Liver (tissue), 8 donors: ENCODE measurements at regions not wholly inside any gene's neighbourhood (a gene's known extent, or its start where the extent isn't known, plus 50 kb on each side); places are given as distances from the start of the nearest gene placed in this dataset.

ENCODE experiments used
- DNase-seq: peaks from one replicate; pipeline ENCODE4 v3.0.0-alpha.2; 2017; ENCODE audit warnings: low spot score
- H3K27ac ChIP-seq, 2 donors: one replicate each; pipeline ENCODE4 v1.7.0; 2013; ENCODE audit warnings: inconsistent platforms in 2 of 2, low read length in 2 of 2, control low read depth in 1 of 2, low read depth in 1 of 2, mild to moderate bottlenecking in 1 of 2
- H3K27me3 ChIP-seq, 4 donors: one replicate each; pipeline versions ENCODE4 v1.6.1 to v1.7.0; 2013; ENCODE audit warnings: low read length in 3 of 4, inconsistent platforms in 1 of 4, mild to moderate bottlenecking in 1 of 4, moderate library complexity in 1 of 4; ENCODE audit not compliant: control insufficient read depth in 4 of 4, insufficient read depth in 4 of 4
- H3K36me3 ChIP-seq, 4 donors: one replicate each; pipeline versions ENCODE4 v1.6.1 to v1.7.0; 2013; ENCODE audit warnings: low read length in 3 of 4, mild to moderate bottlenecking in 3 of 4, low read depth in 1 of 4, moderate library complexity in 1 of 4; ENCODE audit not compliant: control insufficient read depth in 4 of 4, insufficient read depth in 3 of 4
- H3K4me1 ChIP-seq, 4 donors: one replicate each; pipeline versions ENCODE4 v1.6.1 to v1.7.0; 2013; ENCODE audit warnings: low read length in 3 of 4, mild to moderate bottlenecking in 3 of 4, moderate library complexity in 1 of 4; ENCODE audit not compliant: control insufficient read depth in 4 of 4, insufficient read depth in 4 of 4
- H3K4me3 ChIP-seq, 3 donors: one replicate each; pipeline versions ENCODE4 v1.6.1 to v1.7.0; 2013; ENCODE audit warnings: low read length in 3 of 3, control low read depth in 1 of 3, low read depth in 1 of 3, mild to moderate bottlenecking in 1 of 3
- H3K9ac ChIP-seq, 2 donors: one replicate each; pipeline ENCODE4 v1.7.0; 2013; ENCODE audit warnings: low read length in 2 of 2, mild to moderate bottlenecking in 2 of 2, moderate library complexity in 2 of 2, control low read depth in 1 of 2, low read depth in 1 of 2
- H3K9me3 ChIP-seq, 4 donors: one replicate each; pipeline versions ENCODE4 v1.6.1 to v1.7.0; 2013; ENCODE audit warnings: low read length in 3 of 4; ENCODE audit not compliant: control insufficient read depth in 4 of 4
- EGR1 ChIP-seq, 2 donors: IDR thresholded peaks; 2 replicates each; pipeline ENCODE4 v1.6.1; 2016 to 2018; ENCODE audit warnings: antibody characterized with exemption in 2 of 2, low read depth in 2 of 2
- FOXA1 ChIP-seq: IDR thresholded peaks from 2 replicates; pipeline ENCODE4 v1.6.1; 2016; ENCODE audit warnings: antibody characterized with exemption
- GABPA ChIP-seq, 2 donors: IDR thresholded peaks in 1 of 2; conservative IDR thresholded peaks in 1 of 2; 2 replicates each; pipeline ENCODE4 v1.6.1; 2016; ENCODE audit warnings: antibody characterized with exemption in 2 of 2, mild to moderate bottlenecking in 1 of 2, moderate library complexity in 1 of 2
- HNF4A ChIP-seq, 2 donors: conservative IDR thresholded peaks; 2 replicates each; pipeline ENCODE4 v1.6.1; 2016; ENCODE audit warnings: antibody characterized with exemption in 2 of 2, mild to moderate bottlenecking in 2 of 2
- HNF4G ChIP-seq: IDR thresholded peaks from 2 replicates; pipeline ENCODE4 v1.6.1; 2016; ENCODE audit warnings: antibody characterized with exemption
- JUND ChIP-seq, 2 donors: IDR thresholded peaks; 2 replicates each; pipeline ENCODE4 v1.6.1; 2016; ENCODE audit warnings: antibody characterized with exemption in 2 of 2
- NR2F2 ChIP-seq: IDR thresholded peaks from 2 replicates; pipeline ENCODE4 v1.6.1; 2016; ENCODE audit warnings: antibody characterized with exemption
- RAD21 ChIP-seq, 2 donors: IDR thresholded peaks; 2 replicates each; pipeline ENCODE4 v1.6.1; 2016; ENCODE audit warnings: antibody characterized with exemption in 2 of 2, mild to moderate bottlenecking in 2 of 2
- RXRA ChIP-seq, 2 donors: IDR thresholded peaks; 2 replicates each; pipeline ENCODE4 v1.6.1; 2017 to 2018; ENCODE audit warnings: antibody characterized with exemption in 2 of 2, mild to moderate bottlenecking in 1 of 2
- SP1 ChIP-seq: IDR thresholded peaks from 2 replicates; pipeline ENCODE4 v1.6.1; 2018; ENCODE audit warnings: antibody characterized with exemption, mild to moderate bottlenecking
- TAF1 ChIP-seq: conservative IDR thresholded peaks from 2 replicates; pipeline ENCODE4 v1.6.1; 2016; ENCODE audit warnings: antibody characterized with exemption, mild to moderate bottlenecking
- YY1 ChIP-seq: IDR thresholded peaks from 2 replicates; pipeline ENCODE4 v1.6.1; 2016; ENCODE audit warnings: antibody characterized with exemption, mild to moderate bottlenecking
- WGBS: extraction: QIAGEN DNeasy Blood & Tissue Kit; methylation state at CpG from one replicate; pipeline ENCODE4 v1.1.7; 2013; 5-methylcytosine and 5-hydroxymethylcytosine counted together
- TF ChIP-seq, protein P1 (sequence below): IDR thresholded peaks from 2 replicates; pipeline ENCODE4 v1.6.1; 2016; ENCODE audit warnings: antibody characterized with exemption, mild to moderate bottlenecking
- TF ChIP-seq, protein P2 (sequence below): fragments of 150-350 bp; IDR thresholded peaks from 2 replicates; pipeline ENCODE4 v1.5.1; 2017; ENCODE audit warnings: improper control_type of control experiment, low read depth, low read length; ENCODE audit not compliant: missing input control
- TF ChIP-seq, protein P3 (sequence below): IDR thresholded peaks from 2 replicates; pipeline ENCODE4 v1.6.1; 2016; ENCODE audit warnings: antibody characterized with exemption
- TF ChIP-seq, protein P4 (sequence below): IDR thresholded peaks from 2 replicates; pipeline ENCODE4 v1.6.1; 2016; ENCODE audit warnings: antibody characterized with exemption
- TF ChIP-seq, protein P5 (sequence below): IDR thresholded peaks from 2 replicates; pipeline ENCODE4 v1.6.1; 2016; ENCODE audit warnings: antibody characterized with exemption
- donor health status: healthy.
- donor health status: healthy.
- donor health status: healthy.
- donor health status: healthy.
- donor health status: healthy.

DNA sequence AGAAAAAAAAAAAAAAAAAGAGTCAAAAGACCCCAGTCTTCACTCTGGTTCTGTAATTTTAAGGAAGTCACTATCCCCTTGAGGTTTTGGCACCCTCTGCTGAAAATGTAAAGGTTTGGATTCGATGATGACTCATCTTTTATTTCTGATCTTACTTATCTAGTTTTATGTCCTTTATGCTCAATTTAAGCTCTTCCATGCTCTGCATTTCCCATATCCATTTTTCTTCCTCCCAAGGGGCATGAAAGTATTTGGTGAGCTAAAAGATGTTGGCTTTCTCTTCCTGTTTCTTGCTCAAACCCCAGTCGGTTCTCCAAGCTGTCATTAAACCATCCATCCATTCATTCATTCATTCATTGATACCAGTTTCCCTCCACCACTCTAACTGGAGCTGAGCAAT is 61.0 kb upstream of the CDON start:
- Histone ChIP-seq H3K4me1 (no peaks in the 10 kb centered on the region), H3K4me3 (no peak overlapping the region), H3K27ac (no peak overlapping the region), H3K9ac (no peak overlapping the region), H3K9me3 (no peaks in the 10 kb centered on the region), H3K36me3 (no peaks in the 10 kb centered on the region), H3K27me3 (no peaks in the 10 kb centered on the region)
- no peak for DNase-seq
- TF ChIP-seq EGR1 (IDR thresholded peaks at IDR 0.05; ENCODE audit: low read depth in 2 of 2): no peak
- TF ChIP-seq, protein P1, sequence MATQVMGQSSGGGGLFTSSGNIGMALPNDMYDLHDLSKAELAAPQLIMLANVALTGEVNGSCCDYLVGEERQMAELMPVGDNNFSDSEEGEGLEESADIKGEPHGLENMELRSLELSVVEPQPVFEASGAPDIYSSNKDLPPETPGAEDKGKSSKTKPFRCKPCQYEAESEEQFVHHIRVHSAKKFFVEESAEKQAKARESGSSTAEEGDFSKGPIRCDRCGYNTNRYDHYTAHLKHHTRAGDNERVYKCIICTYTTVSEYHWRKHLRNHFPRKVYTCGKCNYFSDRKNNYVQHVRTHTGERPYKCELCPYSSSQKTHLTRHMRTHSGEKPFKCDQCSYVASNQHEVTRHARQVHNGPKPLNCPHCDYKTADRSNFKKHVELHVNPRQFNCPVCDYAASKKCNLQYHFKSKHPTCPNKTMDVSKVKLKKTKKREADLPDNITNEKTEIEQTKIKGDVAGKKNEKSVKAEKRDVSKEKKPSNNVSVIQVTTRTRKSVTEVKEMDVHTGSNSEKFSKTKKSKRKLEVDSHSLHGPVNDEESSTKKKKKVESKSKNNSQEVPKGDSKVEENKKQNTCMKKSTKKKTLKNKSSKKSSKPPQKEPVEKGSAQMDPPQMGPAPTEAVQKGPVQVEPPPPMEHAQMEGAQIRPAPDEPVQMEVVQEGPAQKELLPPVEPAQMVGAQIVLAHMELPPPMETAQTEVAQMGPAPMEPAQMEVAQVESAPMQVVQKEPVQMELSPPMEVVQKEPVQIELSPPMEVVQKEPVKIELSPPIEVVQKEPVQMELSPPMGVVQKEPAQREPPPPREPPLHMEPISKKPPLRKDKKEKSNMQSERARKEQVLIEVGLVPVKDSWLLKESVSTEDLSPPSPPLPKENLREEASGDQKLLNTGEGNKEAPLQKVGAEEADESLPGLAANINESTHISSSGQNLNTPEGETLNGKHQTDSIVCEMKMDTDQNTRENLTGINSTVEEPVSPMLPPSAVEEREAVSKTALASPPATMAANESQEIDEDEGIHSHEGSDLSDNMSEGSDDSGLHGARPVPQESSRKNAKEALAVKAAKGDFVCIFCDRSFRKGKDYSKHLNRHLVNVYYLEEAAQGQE: no peak
- TF ChIP-seq YY1: no peak
- TF ChIP-seq, protein P2, sequence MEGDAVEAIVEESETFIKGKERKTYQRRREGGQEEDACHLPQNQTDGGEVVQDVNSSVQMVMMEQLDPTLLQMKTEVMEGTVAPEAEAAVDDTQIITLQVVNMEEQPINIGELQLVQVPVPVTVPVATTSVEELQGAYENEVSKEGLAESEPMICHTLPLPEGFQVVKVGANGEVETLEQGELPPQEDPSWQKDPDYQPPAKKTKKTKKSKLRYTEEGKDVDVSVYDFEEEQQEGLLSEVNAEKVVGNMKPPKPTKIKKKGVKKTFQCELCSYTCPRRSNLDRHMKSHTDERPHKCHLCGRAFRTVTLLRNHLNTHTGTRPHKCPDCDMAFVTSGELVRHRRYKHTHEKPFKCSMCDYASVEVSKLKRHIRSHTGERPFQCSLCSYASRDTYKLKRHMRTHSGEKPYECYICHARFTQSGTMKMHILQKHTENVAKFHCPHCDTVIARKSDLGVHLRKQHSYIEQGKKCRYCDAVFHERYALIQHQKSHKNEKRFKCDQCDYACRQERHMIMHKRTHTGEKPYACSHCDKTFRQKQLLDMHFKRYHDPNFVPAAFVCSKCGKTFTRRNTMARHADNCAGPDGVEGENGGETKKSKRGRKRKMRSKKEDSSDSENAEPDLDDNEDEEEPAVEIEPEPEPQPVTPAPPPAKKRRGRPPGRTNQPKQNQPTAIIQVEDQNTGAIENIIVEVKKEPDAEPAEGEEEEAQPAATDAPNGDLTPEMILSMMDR: no peak
- TF ChIP-seq, protein P3, sequence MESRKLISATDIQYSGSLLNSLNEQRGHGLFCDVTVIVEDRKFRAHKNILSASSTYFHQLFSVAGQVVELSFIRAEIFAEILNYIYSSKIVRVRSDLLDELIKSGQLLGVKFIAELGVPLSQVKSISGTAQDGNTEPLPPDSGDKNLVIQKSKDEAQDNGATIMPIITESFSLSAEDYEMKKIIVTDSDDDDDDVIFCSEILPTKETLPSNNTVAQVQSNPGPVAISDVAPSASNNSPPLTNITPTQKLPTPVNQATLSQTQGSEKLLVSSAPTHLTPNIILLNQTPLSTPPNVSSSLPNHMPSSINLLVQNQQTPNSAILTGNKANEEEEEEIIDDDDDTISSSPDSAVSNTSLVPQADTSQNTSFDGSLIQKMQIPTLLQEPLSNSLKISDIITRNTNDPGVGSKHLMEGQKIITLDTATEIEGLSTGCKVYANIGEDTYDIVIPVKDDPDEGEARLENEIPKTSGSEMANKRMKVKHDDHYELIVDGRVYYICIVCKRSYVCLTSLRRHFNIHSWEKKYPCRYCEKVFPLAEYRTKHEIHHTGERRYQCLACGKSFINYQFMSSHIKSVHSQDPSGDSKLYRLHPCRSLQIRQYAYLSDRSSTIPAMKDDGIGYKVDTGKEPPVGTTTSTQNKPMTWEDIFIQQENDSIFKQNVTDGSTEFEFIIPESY: no peak
- TF ChIP-seq RXRA (IDR thresholded peaks at IDR 0.05): no peak
- TF ChIP-seq HNF4G: no peak
- TF ChIP-seq, protein P4, sequence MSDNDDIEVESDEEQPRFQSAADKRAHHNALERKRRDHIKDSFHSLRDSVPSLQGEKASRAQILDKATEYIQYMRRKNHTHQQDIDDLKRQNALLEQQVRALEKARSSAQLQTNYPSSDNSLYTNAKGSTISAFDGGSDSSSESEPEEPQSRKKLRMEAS: no peak
- TF ChIP-seq HNF4A (conservative IDR thresholded peaks at IDR 0.05): no peak
- TF ChIP-seq GABPA (IDR thresholded peaks at IDR 0.05 in 1 of 2, conservative IDR thresholded peaks at IDR 0.05 in 1 of 2): no peak
- TF ChIP-seq JUND (IDR thresholded peaks at IDR 0.05): no peak
- no peak for TF ChIP-seq TAF1
- TF ChIP-seq SP1: no peak
- TF ChIP-seq RAD21 (IDR thresholded peaks at IDR 0.05): no peak
- 68% methylated on average over 2 of the region's 2 CpGs for WGBS

DNA sequence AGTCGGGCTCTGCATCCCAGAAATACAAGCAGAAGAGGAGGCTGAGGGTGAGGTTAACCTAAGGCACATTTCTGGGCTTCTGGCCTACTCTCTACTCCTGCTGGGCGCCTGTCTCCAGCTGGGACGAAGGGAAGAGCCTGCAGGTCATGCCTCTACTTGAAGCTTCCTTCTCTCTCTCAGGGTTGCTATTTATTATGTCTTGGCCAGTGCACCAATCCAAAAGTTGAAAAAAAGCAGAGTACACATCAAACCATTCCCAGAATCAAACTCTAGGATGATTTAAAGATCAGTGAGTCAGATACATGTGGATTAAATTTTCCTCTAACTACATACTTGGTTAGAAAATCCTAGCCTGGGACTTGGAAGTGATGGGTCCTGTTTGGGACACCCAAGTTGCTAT is 60.2 kb upstream of the CDON start:
- Histone ChIP-seq H3K36me3 (no peaks in the 10 kb centered on the region), H3K27ac (no peak overlapping the region), H3K9ac (no peak overlapping the region), H3K9me3 (no peaks in the 10 kb centered on the region), H3K4me1 (no peaks in the 10 kb centered on the region), H3K4me3 (no peak overlapping the region), H3K27me3 (no peaks in the 10 kb centered on the region)
- no peak for DNase-seq
- 87% methylated on average over 3 of the region's 3 CpGs for whole genome bisulfite sequencing
- TF ChIP-seq RAD21 (IDR thresholded peaks at IDR 0.05) (no peak), TAF1 (no peak), HNF4A (conservative IDR thresholded peaks at IDR 0.05) (no peak), RXRA (IDR thresholded peaks at IDR 0.05) (no peak), NR2F2 (no peak), GABPA (IDR thresholded peaks at IDR 0.05 in 1 of 2, conservative IDR thresholded peaks at IDR 0.05 in 1 of 2) (no peak), EGR1 (IDR thresholded peaks at IDR 0.05; ENCODE audit: low read depth in 2 of 2) (no peak), FOXA1 (no peak)
- TF ChIP-seq, protein P1: no peak
- TF ChIP-seq, protein P3: no peak
- TF ChIP-seq, protein P5, sequence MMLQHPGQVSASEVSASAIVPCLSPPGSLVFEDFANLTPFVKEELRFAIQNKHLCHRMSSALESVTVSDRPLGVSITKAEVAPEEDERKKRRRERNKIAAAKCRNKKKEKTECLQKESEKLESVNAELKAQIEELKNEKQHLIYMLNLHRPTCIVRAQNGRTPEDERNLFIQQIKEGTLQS: no peak
- TF ChIP-seq, protein P4: no peak
